Body of pancreas (tissue), 4 donors: ENCODE measurements at regions not wholly inside any gene's neighbourhood (a gene's known extent, or its start where the extent isn't known, plus 50 kb on each side); places are given as distances from the start of the nearest gene placed in this dataset.

Experiments
- ATAC-seq: fragments of 150-250 bp; one replicate; pipeline ENCODE4 v1.9.1; 2016
- DNase-seq, 4 donors: peaks; one replicate each; pipeline ENCODE4 v3.0.0-alpha.2; 2019
- H3K27ac ChIP-seq, 4 donors: fragments of 200-600 bp; sonication (generic); 1 replicate in 3 of 4; 2 replicates in 1 of 4; pipeline versions ENCODE4 v1.5.1 to v1.6.1; 2016 to 2019; ENCODE audit warnings: mild to moderate bottlenecking in 1 of 4, mixed read lengths in 1 of 4, moderate library complexity in 1 of 4
- H3K27me3 ChIP-seq, 2 donors: fragments of 200-600 bp; sonication (generic); one replicate each; pipeline ENCODE4 v1.6.0; 2016; ENCODE audit warnings: mild to moderate bottlenecking in 1 of 2
- H3K36me3 ChIP-seq, 2 donors: fragments of 200-600 bp; sonication (generic); replicated peaks in 1 of 2; 2 replicates each; pipeline ENCODE4 v1.5.1; 2016; ENCODE audit warnings: low read depth in 2 of 2; ENCODE audit not compliant: insufficient read depth in 1 of 2
- H3K4me1 ChIP-seq: fragments of 200-600 bp; sonication (generic); one replicate; pipeline ENCODE4 v1.6.0; 2016
- H3K4me3 ChIP-seq, 2 donors: fragments of 200-600 bp; sonication (generic); 1 replicate in 1 of 2; 2 replicates in 1 of 2; pipeline ENCODE4 v1.5.1; 2016 to 2019
- H3K9me3 ChIP-seq, 3 donors: fragments of 200-600 bp; sonication (generic); 1 replicate in 2 of 3; 2 replicates in 1 of 3; pipeline ENCODE4 v1.5.1; 2016
- CTCF ChIP-seq, 7 experiments: fragments of 450-650 bp in 4 of 7; fragments of 200-600 bp in 3 of 7; sonication (generic) in 3 of 7; IDR thresholded peaks; one replicate each; pipeline ENCODE4 v1.5.1; 2016 to 2019; ENCODE audit warnings: antibody characterized with exemption in 7 of 7
- POLR2A ChIP-seq, 3 donors: fragments of 450-650 bp; IDR thresholded peaks; one replicate each; pipeline ENCODE4 v1.6.1; 2016; ENCODE audit warnings: antibody characterized with exemption in 3 of 3, mild to moderate bottlenecking in 2 of 3
- WGBS, 2 donors: methylation state at CpG; one replicate each; pipeline ENCODE4 v1.1.5; 2017; 5-methylcytosine and 5-hydroxymethylcytosine counted together
- intact Hi-C: fragments of 100-400 bp; cut with DNase I; formaldehyde crosslinking; loops from one replicate; pipeline ENCODE4 v1.15.1; 2023

- Histone ChIP-seq H3K4me1 (no peaks in the 10 kb centered on the region), H3K36me3 (no peaks in the 10 kb centered on the region), H3K27me3 (no peaks in the 10 kb centered on the region), H3K27ac (no peak overlapping the region), H3K4me3 (no peak overlapping the region), H3K9me3 (no peaks in the 10 kb centered on the region)
- DNase-seq = no peak
- intact Hi-C loops = no loop called here
- ATAC-seq = no peak
- TF ChIP-seq POLR2A (IDR thresholded peaks at IDR 0.05) = no peak
- TF ChIP-seq CTCF (IDR thresholded peaks at IDR 0.05) = no peak
- WGBS, 2 donors = 18 to 19% methylated on average over 3 of the region's 3 CpGs
Observed at GRCh38 chr6:77373955-77374354, 89.3 kb downstream of the HTR1B start.

- Histone ChIP-seq H3K4me1 (no peaks in the 10 kb centered on the region), H3K9me3 (no peaks in the 10 kb centered on the region), H3K4me3 (no peak overlapping the region), H3K27me3 (no peaks in the 10 kb centered on the region), H3K27ac (no peak overlapping the region), H3K36me3 (no peaks in the 10 kb centered on the region)
- WGBS, 2 donors = 64 to 68% methylated on average over 5 of the region's 5 CpGs
- DNase-seq = no peak
- TF ChIP-seq CTCF (IDR thresholded peaks at IDR 0.05) (no peak), POLR2A (IDR thresholded peaks at IDR 0.05) (no peak)
- intact Hi-C loops = no loop called here
- ATAC-seq = no peak
Observed at GRCh38 chr6:77371748-77372147, 91.5 kb downstream of the HTR1B start.

GRCh38 chr6:77368660-77369313 lies 94.5 kb downstream of the HTR1B start:
- DNase-seq (peak; percentile 21 to 74 (median 45)), ATAC-seq (peak; percentile 72)
- Histone ChIP-seq H3K9me3 (no peaks in the 10 kb centered on the region), H3K36me3 (no peaks in the 10 kb centered on the region), H3K4me3 (peak overlapping the region in 1 of 2 donors; percentile 17), H3K27me3 (no peaks in the 10 kb centered on the region), H3K27ac (peak overlapping the region in 3 of 4 donors; percentile 15 to 45 (median 34)), H3K4me1 (no peaks in the 10 kb centered on the region)
- intact Hi-C loops = no loop called here
- TF ChIP-seq POLR2A (IDR thresholded peaks at IDR 0.05) = no peak
- TF ChIP-seq CTCF (IDR thresholded peaks at IDR 0.05) = no peak
- whole genome bisulfite sequencing, 2 donors = 52% methylated on average over 20 of the region's 20 CpGs

- Histone ChIP-seq H3K27me3 (no peaks in the 10 kb centered on the region), H3K9me3 (no peaks in the 10 kb centered on the region), H3K27ac (no peak overlapping the region), H3K4me1 (no peaks in the 10 kb centered on the region), H3K4me3 (no peak overlapping the region), H3K36me3 (no peaks in the 10 kb centered on the region)
- no peak for DNase-seq
- intact Hi-C loops = no loop called here
- no peak for ATAC-seq
- 61% methylated on average over 2 of the region's 2 CpGs for WGBS, 2 donors
- no peak for TF ChIP-seq CTCF (IDR thresholded peaks at IDR 0.05)
Observed at GRCh38 chr6:77366798-77367197, 96.5 kb downstream of the HTR1B start.

- H3K27me3 ChIP-seq = no peaks in the 10 kb centered on the region
- no peak for ATAC-seq
Observed at GRCh38 chr6:77363702-77364101, 99.6 kb downstream of the HTR1B start.

More at GRCh38 chr6:77363702-77364101, 99.6 kb downstream of the HTR1B start:
- Histone ChIP-seq H3K27ac (no peak overlapping the region), H3K4me1 (no peaks in the 10 kb centered on the region), H3K9me3 (no peaks in the 10 kb centered on the region), H3K36me3 (no peaks in the 10 kb centered on the region), H3K4me3 (no peak overlapping the region)
- intact Hi-C loops = no loop called here
- TF ChIP-seq POLR2A (IDR thresholded peaks at IDR 0.05) = no peak
- TF ChIP-seq CTCF (IDR thresholded peaks at IDR 0.05) = no peak
- DNase-seq = no peak
- WGBS, 2 donors = 82 to 88% methylated on average over 1 of the region's 1 CpG
